ENCODE measurements at regions not wholly inside any gene's neighbourhood (a gene's known extent, or its start where the extent isn't known, plus 50 kb on each side); places are given as distances from the start of the nearest gene placed in this dataset.

- intact Hi-C loops (cut with micrococcal nuclease): no loop called here
- H3K36me3 Mint-ChIP-seq: no peaks in the 10 kb centered on the region
- no peak overlapping the region for H3K4me3 Mint-ChIP-seq
- Histone ChIP-seq H3K36me3 (ENCODE audit: insufficient read depth, low read length) (no peaks in the 10 kb centered on the region), H3K4me3 (ENCODE audit: low read length in 2 of 2) (no peak overlapping the region), H3K27ac (ENCODE audit: low read depth, low read length) (no peak overlapping the region), H3K9me3 (ENCODE audit: control insufficient read depth in 1 of 2, low read length in 2 of 2) (no peaks in the 10 kb centered on the region), H3K27me3 (ENCODE audit: insufficient read depth, low read length) (no peaks in the 10 kb centered on the region), H3K4me1 (ENCODE audit: insufficient read depth, low read length) (no peaks in the 10 kb centered on the region)
- H3K9me3 Mint-ChIP-seq: peaks cover 0 to 3% (median 0%) of the 10 kb centered on the region in 8 donors
- peaks cover 1% of the 10 kb centered on the region in 2 donors for H3K27me3 Mint-ChIP-seq
- CTCF ChIA-PET (ENCODE audit: partially characterized antibody): no interaction called here
- no peak overlapping the region for H3K27ac Mint-ChIP-seq
- POLR2A ChIA-PET (ENCODE audit: partially characterized antibody): no interaction called here
- no peaks in the 10 kb centered on the region for H3K4me1 Mint-ChIP-seq
- no peak for DNase-seq
Measured at GRCh38 chr6:21680611-21681010, 87.1 kb downstream of the SOX4 start.

- Mint-ChIP-seq H3K4me3 (no peak overlapping the region), H3K9me3 (peaks cover 0 to 7% (median 2%) of the 10 kb centered on the region in 8 donors), H3K27me3 (no peaks in the 10 kb centered on the region), H3K27ac (no peak overlapping the region), H3K36me3 (no peaks in the 10 kb centered on the region), H3K4me1 (no peaks in the 10 kb centered on the region)
- intact Hi-C loops (cut with micrococcal nuclease): no loop called here
- Histone ChIP-seq H3K27ac (ENCODE audit: low read depth, low read length) (no peak overlapping the region), H3K36me3 (ENCODE audit: insufficient read depth, low read length) (no peaks in the 10 kb centered on the region), H3K9me3 (ENCODE audit: control insufficient read depth in 1 of 2, low read length in 2 of 2) (no peaks in the 10 kb centered on the region), H3K4me3 (ENCODE audit: low read length in 2 of 2) (no peak overlapping the region), H3K4me1 (ENCODE audit: insufficient read depth, low read length) (no peaks in the 10 kb centered on the region), H3K27me3 (ENCODE audit: insufficient read depth, low read length) (no peaks in the 10 kb centered on the region)
- ChIA-PET POLR2A (ENCODE audit: partially characterized antibody) (no interaction called here), CTCF (ENCODE audit: partially characterized antibody) (no interaction called here)
- DNase-seq: no peak
Measured at GRCh38 chr6:21690489-21690888, 96.9 kb downstream of the SOX4 start.

- no peak overlapping the region for H3K27ac Mint-ChIP-seq
- Histone ChIP-seq H3K27me3 (ENCODE audit: insufficient read depth, low read length) (no peaks in the 10 kb centered on the region), H3K36me3 (ENCODE audit: insufficient read depth, low read length) (no peaks in the 10 kb centered on the region), H3K4me1 (ENCODE audit: insufficient read depth, low read length) (no peaks in the 10 kb centered on the region), H3K27ac (ENCODE audit: low read depth, low read length) (no peak overlapping the region), H3K4me3 (ENCODE audit: low read length in 2 of 2) (no peak overlapping the region), H3K9me3 (ENCODE audit: control insufficient read depth in 1 of 2, low read length in 2 of 2) (no peaks in the 10 kb centered on the region)
- CTCF ChIA-PET (ENCODE audit: partially characterized antibody): no interaction called here
- H3K27me3 Mint-ChIP-seq: no peaks in the 10 kb centered on the region
- H3K4me1 Mint-ChIP-seq: no peaks in the 10 kb centered on the region
- POLR2A ChIA-PET (ENCODE audit: partially characterized antibody): no interaction called here
- intact Hi-C loops (cut with micrococcal nuclease): no loop called here
- no peak for DNase-seq
- no peak overlapping the region for H3K4me3 Mint-ChIP-seq
- H3K36me3 Mint-ChIP-seq: no peaks in the 10 kb centered on the region
- H3K9me3 Mint-ChIP-seq: peaks cover 0 to 7% (median 2%) of the 10 kb centered on the region in 8 donors
Measured at GRCh38 chr6:21691685-21692346, 98.3 kb downstream of the SOX4 start.

GRCh38 chr6:21692721-21693120 lies 99.2 kb downstream of the SOX4 start:
- H3K4me1 ChIP-seq (ENCODE audit: insufficient read depth, low read length): no peaks in the 10 kb centered on the region
- DNase-seq: no peak
- ChIA-PET POLR2A (ENCODE audit: partially characterized antibody) (no interaction called here), CTCF (ENCODE audit: partially characterized antibody) (no interaction called here)
- Mint-ChIP-seq H3K27ac (no peak overlapping the region), H3K36me3 (no peaks in the 10 kb centered on the region), H3K4me1 (no peaks in the 10 kb centered on the region), H3K4me3 (no peak overlapping the region), H3K27me3 (no peaks in the 10 kb centered on the region), H3K9me3 (peaks cover 0 to 2% (median under 1%) of the 10 kb centered on the region in 8 donors)
- intact Hi-C loops (cut with micrococcal nuclease): no loop called here
- H3K27me3 ChIP-seq (ENCODE audit: insufficient read depth, low read length): no peaks in the 10 kb centered on the region
- H3K36me3 ChIP-seq (ENCODE audit: insufficient read depth, low read length): no peaks in the 10 kb centered on the region
- no peak overlapping the region for H3K4me3 ChIP-seq (ENCODE audit: low read length in 2 of 2)
- H3K27ac ChIP-seq (ENCODE audit: low read depth, low read length): no peak overlapping the region
- no peaks in the 10 kb centered on the region for H3K9me3 ChIP-seq (ENCODE audit: control insufficient read depth in 1 of 2, low read length in 2 of 2)

GRCh38 chr6:21694168-21694567 lies 100.6 kb downstream of the SOX4 start:
- Mint-ChIP-seq H3K27ac (no peak overlapping the region), H3K4me1 (no peaks in the 10 kb centered on the region), H3K4me3 (no peak overlapping the region), H3K27me3 (no peaks in the 10 kb centered on the region), H3K36me3 (no peaks in the 10 kb centered on the region), H3K9me3 (peaks cover 0 to 2% (median 0%) of the 10 kb centered on the region in 8 donors)
- H3K27me3 ChIP-seq (ENCODE audit: insufficient read depth, low read length): no peaks in the 10 kb centered on the region
- DNase-seq: no peak
- CTCF ChIA-PET (ENCODE audit: partially characterized antibody): no interaction called here
- no peaks in the 10 kb centered on the region for H3K36me3 ChIP-seq (ENCODE audit: insufficient read depth, low read length)
- POLR2A ChIA-PET (ENCODE audit: partially characterized antibody): no interaction called here
- H3K27ac ChIP-seq (ENCODE audit: low read depth, low read length): no peak overlapping the region
- H3K4me3 ChIP-seq (ENCODE audit: low read length in 2 of 2): no peak overlapping the region
- no peaks in the 10 kb centered on the region for H3K4me1 ChIP-seq (ENCODE audit: insufficient read depth, low read length)
- no peaks in the 10 kb centered on the region for H3K9me3 ChIP-seq (ENCODE audit: control insufficient read depth in 1 of 2, low read length in 2 of 2)
- intact Hi-C loops (cut with micrococcal nuclease): no loop called here

- ChIA-PET POLR2A (ENCODE audit: partially characterized antibody) (no interaction called here), CTCF (ENCODE audit: partially characterized antibody) (no interaction called here)
- Histone ChIP-seq H3K36me3 (ENCODE audit: insufficient read depth, low read length) (no peaks in the 10 kb centered on the region), H3K4me1 (ENCODE audit: insufficient read depth, low read length) (no peaks in the 10 kb centered on the region), H3K27ac (ENCODE audit: low read depth, low read length) (no peak overlapping the region), H3K4me3 (ENCODE audit: low read length in 2 of 2) (no peak overlapping the region), H3K9me3 (ENCODE audit: control insufficient read depth in 1 of 2, low read length in 2 of 2) (no peaks in the 10 kb centered on the region), H3K27me3 (ENCODE audit: insufficient read depth, low read length) (no peaks in the 10 kb centered on the region)
- no peak for DNase-seq
- Mint-ChIP-seq H3K27me3 (no peaks in the 10 kb centered on the region), H3K27ac (no peak overlapping the region), H3K9me3 (peaks cover 0 to 5% (median 0%) of the 10 kb centered on the region in 8 donors), H3K4me1 (no peaks in the 10 kb centered on the region), H3K4me3 (no peak overlapping the region), H3K36me3 (no peaks in the 10 kb centered on the region)
- intact Hi-C loops (cut with micrococcal nuclease): no loop called here
Measured at GRCh38 chr6:21707524-21708319, 114.2 kb downstream of the SOX4 start.

GRCh38 chr6:21708320-21708580 lies 114.7 kb downstream of the SOX4 start:
- Mint-ChIP-seq H3K27ac (no peak overlapping the region), H3K4me1 (no peaks in the 10 kb centered on the region), H3K4me3 (no peak overlapping the region), H3K36me3 (no peaks in the 10 kb centered on the region), H3K9me3 (peaks cover 0 to 5% (median 0%) of the 10 kb centered on the region in 8 donors), H3K27me3 (no peaks in the 10 kb centered on the region)
- ChIA-PET CTCF (ENCODE audit: partially characterized antibody) (no interaction called here), POLR2A (ENCODE audit: partially characterized antibody) (no interaction called here)
- Histone ChIP-seq H3K9me3 (ENCODE audit: control insufficient read depth in 1 of 2, low read length in 2 of 2) (no peaks in the 10 kb centered on the region), H3K27me3 (ENCODE audit: insufficient read depth, low read length) (no peaks in the 10 kb centered on the region), H3K4me1 (ENCODE audit: insufficient read depth, low read length) (no peaks in the 10 kb centered on the region), H3K36me3 (ENCODE audit: insufficient read depth, low read length) (no peaks in the 10 kb centered on the region), H3K27ac (ENCODE audit: low read depth, low read length) (no peak overlapping the region), H3K4me3 (ENCODE audit: low read length in 2 of 2) (no peak overlapping the region)
- intact Hi-C loops (cut with micrococcal nuclease): no loop called here
- DNase-seq: no peak
